B cell (primary cell): ENCODE measurements at regions not wholly inside any gene's neighbourhood (a gene's known extent, or its start where the extent isn't known, plus 50 kb on each side); places are given as distances from the start of the nearest gene placed in this dataset.

Source experiments
- ATAC-seq: fragments of 200-7000 bp; cut with Tn5 transposase; one replicate; pipeline ENCODE4 v1.10.0; 2021; ENCODE audit warnings: low read depth, mild to moderate bottlenecking, moderate number of reproducible peaks, moderate library complexity
- CTCF ChIA-PET: fragments of 350-600 bp; sonication (Branson Sonifier 250); formaldehyde crosslinking; loops from one replicate; lab custom pipeline; 2021; ENCODE audit warnings: antibody characterized with exemption, inconsistent platforms; lab: Charles Lee
- POLR2A ChIA-PET: fragments of 350-600 bp; sonication (Branson Sonifier 250); formaldehyde crosslinking; loops from one replicate; lab custom pipeline; 2021; ENCODE audit warnings: antibody characterized with exemption; lab: Charles Lee
- DNase-seq: peaks from one replicate; pipeline ENCODE4 v3.0.0; 2013
- H2AFZ ChIP-seq: 2 replicates; pipeline ENCODE4 v1.6.1; 2012; ENCODE audit warnings: mild to moderate bottlenecking, low read depth, low read length; ENCODE audit not compliant: insufficient read depth, poor library complexity, severe bottlenecking
- H3K27ac ChIP-seq, 2 donors: 1 replicate in 1 of 2; 2 replicates in 1 of 2; pipeline ENCODE4 v1.5.1; 2012 to 2013; ENCODE audit warnings: low read length in 2 of 2, mild to moderate bottlenecking in 2 of 2, moderate library complexity in 1 of 2
- H3K27me3 ChIP-seq, 4 experiments: fragments of 200-600 bp in 1 of 4; sonication (generic) in 1 of 4; replicated peaks in 1 of 4; 1 replicate in 2 of 4; 2 replicates in 2 of 4; pipeline versions ENCODE4 v1.6.1 to v1.7.0; 2013 to 2016; ENCODE audit warnings: low read length in 3 of 4, mild to moderate bottlenecking in 2 of 4, mixed read lengths in 1 of 4, moderate library complexity in 1 of 4; ENCODE audit not compliant: insufficient read depth in 4 of 4, control insufficient read depth in 3 of 4; ENCODE audit errors: control extremely low read depth in 1 of 4
- H3K36me3 ChIP-seq, 2 experiments: replicated peaks in 1 of 2; 1 replicate in 1 of 2; 2 replicates in 1 of 2; pipeline versions ENCODE4 v1.6.1 to v1.7.1; 2013; ENCODE audit warnings: low read length in 1 of 2; ENCODE audit not compliant: insufficient read depth in 2 of 2, control insufficient read depth in 1 of 2; ENCODE audit errors: control extremely low read depth in 1 of 2, extremely low read depth in 1 of 2
- H3K4me1 ChIP-seq, 2 donors: fragments of 200-600 bp in 1 of 2; sonication (generic) in 1 of 2; 1 replicate in 1 of 2; 2 replicates in 1 of 2; pipeline versions ENCODE4 v1.5.1 to v1.6.1; 2013 to 2017; ENCODE audit warnings: low read length in 2 of 2; ENCODE audit not compliant: control insufficient read depth in 2 of 2, insufficient read depth in 2 of 2
- H3K4me2 ChIP-seq: replicated peaks from 2 replicates; pipeline ENCODE3; 2012; ENCODE audit warnings: mild to moderate bottlenecking, low read depth, low read length; ENCODE audit not compliant: poor library complexity, severe bottlenecking
- H3K4me3 ChIP-seq, 5 experiments: fragments of 200-600 bp in 1 of 5; sonication (generic) in 1 of 5; 1 replicate in 3 of 5; 2 replicates in 2 of 5; pipeline versions ENCODE4 v1.5.1 to v1.7.0; 2011 to 2016; ENCODE audit warnings: low read length in 4 of 5, mild to moderate bottlenecking in 4 of 5, low read depth in 2 of 5, control low read depth in 1 of 5, moderate library complexity in 1 of 5; ENCODE audit not compliant: insufficient read depth in 1 of 5; ENCODE audit errors: control extremely low read depth in 1 of 5, extremely low read depth in 1 of 5
- H3K79me2 ChIP-seq: fragments of 200-600 bp; sonication (generic); one replicate; pipeline ENCODE4 v1.6.0; 2016; ENCODE audit warnings: low read length; ENCODE audit not compliant: control insufficient read depth, insufficient read depth
- H3K9ac ChIP-seq: fragments of 200-600 bp; sonication (generic); 2 replicates; pipeline ENCODE4 v1.6.1; 2017; ENCODE audit warnings: mild to moderate bottlenecking, low read length, moderate library complexity
- H3K9me3 ChIP-seq, 3 donors: one replicate each; pipeline versions ENCODE4 v1.6.1 to v1.7.1; 2013; ENCODE audit warnings: low read length in 2 of 3; ENCODE audit not compliant: control insufficient read depth in 2 of 3, insufficient read depth in 1 of 3; ENCODE audit errors: control extremely low read depth in 1 of 3
- H4K20me1 ChIP-seq: 2 replicates; pipeline ENCODE4 v1.6.0; 2012; ENCODE audit warnings: mild to moderate bottlenecking, low read length; ENCODE audit not compliant: insufficient read depth, control insufficient read depth, poor library complexity, severe bottlenecking
- H3K27ac Mint-ChIP-seq: one replicate; pipeline ENCODE4 v1.8.0; 2021; ENCODE audit warnings: mixed read lengths
- H3K27me3 Mint-ChIP-seq: one replicate; pipeline ENCODE4 v1.8.0; 2021; ENCODE audit warnings: mixed read lengths
- H3K4me1 Mint-ChIP-seq: one replicate; pipeline ENCODE4 v1.8.0; 2021; ENCODE audit warnings: mixed read lengths
- H3K4me3 Mint-ChIP-seq: one replicate; pipeline ENCODE4 v1.8.0; 2021; ENCODE audit warnings: mixed read lengths
- H3K9me3 Mint-ChIP-seq: one replicate; pipeline ENCODE4 v1.8.0; 2022; ENCODE audit warnings: mixed read lengths; ENCODE audit not compliant: insufficient read depth
- EZH2 ChIP-seq: IDR thresholded peaks from 2 replicates; pipeline ENCODE4 v1.6.1; 2012; ENCODE audit warnings: borderline replicate concordance, low read depth, mild to moderate bottlenecking, moderate library complexity, low read length; ENCODE audit not compliant: insufficient read depth, poor library complexity, severe bottlenecking
- WGBS: methylation state at CpG from one replicate; pipeline ENCODE4 v1.1.5; 2013; ENCODE audit warnings: missing lambda C conversion rate; ENCODE audit not compliant: insufficient coverage; 5-methylcytosine and 5-hydroxymethylcytosine counted together
- intact Hi-C: fragments of 100-400 bp; cut with micrococcal nuclease; formaldehyde crosslinking; loops from one replicate; pipeline ENCODE4 v1.10.0; 2022
- TF ChIP-seq, protein P1 (sequence below): fragments of 200-600 bp; IDR thresholded peaks from one replicate; pipeline ENCODE4 v1.8.0; 2022; ENCODE audit warnings: antibody characterized with exemption, mild to moderate bottlenecking

DNA sequence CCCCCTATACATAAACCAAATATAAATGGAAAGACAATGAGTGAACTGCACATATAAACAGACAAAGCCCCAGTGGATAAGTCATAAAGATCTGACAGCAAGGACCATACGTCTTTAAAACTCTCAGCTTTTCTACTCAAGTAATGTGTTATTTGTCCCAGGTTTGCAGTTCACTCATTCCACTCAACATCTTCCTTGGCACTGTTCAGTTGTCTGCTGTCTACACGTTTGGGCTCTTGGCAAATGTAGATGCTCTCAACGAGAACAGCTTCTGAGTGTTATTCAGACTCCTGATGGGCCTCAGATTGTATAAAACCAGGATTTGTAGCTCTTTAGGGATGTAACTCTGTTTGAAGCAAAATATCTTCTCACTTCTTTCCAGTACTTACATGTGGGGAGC lies 198.2 kb upstream of the SEMA6A start:
- no peak for TF ChIP-seq EZH2
- TF ChIP-seq, protein P1, sequence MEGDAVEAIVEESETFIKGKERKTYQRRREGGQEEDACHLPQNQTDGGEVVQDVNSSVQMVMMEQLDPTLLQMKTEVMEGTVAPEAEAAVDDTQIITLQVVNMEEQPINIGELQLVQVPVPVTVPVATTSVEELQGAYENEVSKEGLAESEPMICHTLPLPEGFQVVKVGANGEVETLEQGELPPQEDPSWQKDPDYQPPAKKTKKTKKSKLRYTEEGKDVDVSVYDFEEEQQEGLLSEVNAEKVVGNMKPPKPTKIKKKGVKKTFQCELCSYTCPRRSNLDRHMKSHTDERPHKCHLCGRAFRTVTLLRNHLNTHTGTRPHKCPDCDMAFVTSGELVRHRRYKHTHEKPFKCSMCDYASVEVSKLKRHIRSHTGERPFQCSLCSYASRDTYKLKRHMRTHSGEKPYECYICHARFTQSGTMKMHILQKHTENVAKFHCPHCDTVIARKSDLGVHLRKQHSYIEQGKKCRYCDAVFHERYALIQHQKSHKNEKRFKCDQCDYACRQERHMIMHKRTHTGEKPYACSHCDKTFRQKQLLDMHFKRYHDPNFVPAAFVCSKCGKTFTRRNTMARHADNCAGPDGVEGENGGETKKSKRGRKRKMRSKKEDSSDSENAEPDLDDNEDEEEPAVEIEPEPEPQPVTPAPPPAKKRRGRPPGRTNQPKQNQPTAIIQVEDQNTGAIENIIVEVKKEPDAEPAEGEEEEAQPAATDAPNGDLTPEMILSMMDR = no peak
- no peaks in the 10 kb centered on the region for H3K4me1 ChIP-seq
- 100% methylated on average over 1 of the region's 3 CpGs for WGBS

DNA sequence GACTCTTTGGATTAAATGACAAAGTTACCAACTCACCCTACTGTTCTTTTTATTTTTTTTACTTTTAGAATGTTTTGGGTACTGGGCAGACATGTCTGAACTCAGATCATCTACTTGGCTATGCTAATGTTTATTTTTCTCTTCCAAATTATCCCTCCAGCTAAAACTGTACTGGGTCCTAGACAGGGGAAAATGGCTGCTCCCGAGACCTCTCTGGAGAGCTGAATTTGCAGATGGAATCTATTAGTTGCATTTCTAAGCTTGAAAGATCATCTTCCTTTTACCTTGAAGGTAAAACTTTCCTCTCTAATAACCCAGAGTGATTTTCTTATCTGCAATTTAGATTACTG lies 197.5 kb upstream of the SEMA6A start:
- ChIA-PET POLR2A (no interaction called here), CTCF (no interaction called here)
- no peaks in the 10 kb centered on the region for H4K20me1 ChIP-seq
- ATAC-seq = no peak
- no peak overlapping the region for H3K4me3 Mint-ChIP-seq
- intact Hi-C loops = no loop called here
- H3K4me1 ChIP-seq = no peaks in the 10 kb centered on the region
- no peaks in the 10 kb centered on the region for H3K4me1 Mint-ChIP-seq
- H3K27me3 Mint-ChIP-seq = peaks cover 4% of the 10 kb centered on the region
- DNase-seq = no peak
- H3K79me2 ChIP-seq = no peaks in the 10 kb centered on the region
- no CpG with 5 or more reads among the region's 1 CpG for WGBS
- no peak for TF ChIP-seq EZH2
- TF ChIP-seq, protein P1 = no peak
- H3K4me2 ChIP-seq = no peak overlapping the region
- no peaks in the 10 kb centered on the region for H3K36me3 ChIP-seq
- no peak overlapping the region for H3K27ac ChIP-seq
- no peak overlapping the region for H2AFZ ChIP-seq
- no peaks in the 10 kb centered on the region for H3K27me3 ChIP-seq
- no peak overlapping the region for H3K27ac Mint-ChIP-seq
- no peak overlapping the region for H3K9ac ChIP-seq
- no peaks in the 10 kb centered on the region for H3K9me3 ChIP-seq
- H3K4me3 ChIP-seq = no peak overlapping the region
- H3K9me3 Mint-ChIP-seq = no peaks in the 10 kb centered on the region

More for the DNA sequence above, 198.2 kb upstream of the SEMA6A start:
- POLR2A ChIA-PET = no interaction called here
- Mint-ChIP-seq H3K4me3 (no peak overlapping the region), H3K27me3 (peaks cover 4% of the 10 kb centered on the region), H3K27ac (no peak overlapping the region), H3K4me1 (no peaks in the 10 kb centered on the region), H3K9me3 (no peaks in the 10 kb centered on the region)
- intact Hi-C loops = no loop called here
- no peaks in the 10 kb centered on the region for H4K20me1 ChIP-seq
- ATAC-seq (no peak), DNase-seq (no peak)
- H3K9ac ChIP-seq = no peak overlapping the region
- no peak overlapping the region for H2AFZ ChIP-seq
- CTCF ChIA-PET = no interaction called here
- H3K4me3 ChIP-seq = no peak overlapping the region
- no peaks in the 10 kb centered on the region for H3K79me2 ChIP-seq
- no peaks in the 10 kb centered on the region for H3K9me3 ChIP-seq
- no peak overlapping the region for H3K4me2 ChIP-seq
- no peaks in the 10 kb centered on the region for H3K36me3 ChIP-seq
- H3K27me3 ChIP-seq = no peaks in the 10 kb centered on the region
- H3K27ac ChIP-seq = no peak overlapping the region
